ENCODE measurements at regions not wholly inside any gene's neighbourhood (a gene's known extent, or its start where the extent isn't known, plus 50 kb on each side); places are given as distances from the start of the nearest gene placed in this dataset.

DNA sequence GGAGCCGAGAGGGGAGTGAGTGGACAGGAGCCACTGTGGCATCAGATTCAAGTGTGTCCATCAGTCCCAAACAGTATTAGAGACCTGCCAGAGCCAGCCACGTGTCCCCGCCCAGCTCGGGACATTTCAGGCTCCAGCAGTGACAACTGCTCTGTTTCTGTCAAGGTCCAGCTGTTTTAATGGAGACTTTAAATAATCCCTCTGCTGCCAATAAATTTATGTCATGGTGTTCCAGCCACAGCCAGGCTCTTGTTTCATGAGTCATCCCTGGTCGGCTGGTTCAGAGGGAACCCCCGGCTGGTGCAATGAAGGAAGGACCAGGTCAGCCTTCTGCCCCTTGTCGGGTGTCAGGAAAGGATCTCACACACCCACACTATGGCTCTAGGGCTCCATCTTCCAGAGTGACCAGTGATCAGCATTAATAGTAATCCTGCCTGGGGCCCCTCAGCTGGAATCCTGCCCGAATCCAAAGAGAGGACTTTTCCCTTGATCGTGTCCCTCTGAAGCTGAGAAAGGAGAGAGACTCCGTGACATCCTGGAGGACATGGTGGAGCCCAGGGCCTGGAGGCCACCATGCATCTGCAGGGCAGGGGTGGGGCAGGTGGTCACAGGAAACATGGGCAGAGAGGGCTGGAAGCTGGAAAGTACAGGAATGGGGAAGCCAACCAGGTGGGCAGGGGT lies 197.3 kb downstream of the MATN1 start:
- TF ChIP-seq GATA2 (IDR thresholded peaks at IDR 0.05; ENCODE audit: low read depth, low read length) (no peak), GATA3 (IDR thresholded peaks at IDR 0.05; ENCODE audit: low read depth, low read length) (no peak)

DNA sequence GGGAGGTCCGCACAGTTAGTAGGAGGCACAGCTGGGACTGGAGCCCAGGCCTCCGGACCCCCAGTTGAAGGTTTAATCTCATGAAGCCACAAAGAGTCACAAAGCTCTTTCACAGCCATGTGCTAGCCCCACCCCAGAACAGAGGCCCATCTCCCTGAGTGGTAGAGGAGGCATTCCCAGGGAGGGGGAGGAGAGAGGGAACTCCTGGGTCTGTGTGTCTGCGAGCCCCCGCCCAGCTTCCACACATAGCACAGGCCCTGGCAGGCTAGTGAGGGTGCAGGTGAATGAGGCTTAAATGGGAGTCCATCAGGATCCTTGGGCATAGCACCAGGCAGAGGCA lies 197.8 kb downstream of the MATN1 start:
- TF ChIP-seq GATA2 (IDR thresholded peaks at IDR 0.05; ENCODE audit: low read depth, low read length) (no peak), GATA3 (IDR thresholded peaks at IDR 0.05; ENCODE audit: low read depth, low read length) (no peak)

DNA sequence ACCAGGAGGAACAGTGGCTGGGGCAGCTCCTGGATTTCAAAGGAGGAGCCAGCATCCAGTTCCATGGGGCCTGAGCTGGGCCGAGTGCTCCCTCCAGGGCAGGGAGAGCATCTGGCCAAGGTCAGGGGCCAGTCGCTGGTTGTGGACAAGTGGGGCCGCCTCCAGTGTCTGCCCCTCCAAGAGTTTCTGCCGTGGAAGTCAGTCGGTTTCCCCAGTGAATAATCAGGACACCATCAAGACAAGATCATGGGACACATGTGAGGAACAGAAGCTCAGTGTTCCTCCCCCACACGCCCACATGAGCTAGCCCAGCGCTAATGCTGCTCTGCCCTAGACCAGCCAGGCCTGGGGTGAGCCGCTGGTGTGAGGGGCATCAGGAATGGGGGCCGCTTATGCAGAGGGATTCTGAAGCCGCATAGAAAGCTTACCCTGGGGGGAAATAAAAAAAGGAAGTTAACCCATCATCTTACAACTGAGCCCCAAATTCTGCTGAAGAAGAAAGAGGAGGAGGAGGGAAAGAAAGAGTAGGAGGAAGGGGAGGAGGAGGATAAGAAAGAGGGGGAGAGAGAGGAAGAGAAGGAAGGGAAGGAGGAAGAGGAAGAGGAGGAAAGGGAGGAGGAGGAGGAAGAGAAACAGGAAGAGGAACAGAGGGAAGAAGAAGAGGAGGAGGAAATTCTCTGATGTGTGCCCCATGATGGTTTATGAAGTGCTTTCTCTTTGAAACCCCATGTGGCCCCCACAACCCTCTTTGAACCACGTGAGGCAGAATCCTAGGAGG lies 198.4 kb downstream of the MATN1 start:
- no peak for TF ChIP-seq GATA3 (IDR thresholded peaks at IDR 0.05; ENCODE audit: low read depth, low read length)
- TF ChIP-seq GATA2 (IDR thresholded peaks at IDR 0.05; ENCODE audit: low read depth, low read length) = no peak

DNA sequence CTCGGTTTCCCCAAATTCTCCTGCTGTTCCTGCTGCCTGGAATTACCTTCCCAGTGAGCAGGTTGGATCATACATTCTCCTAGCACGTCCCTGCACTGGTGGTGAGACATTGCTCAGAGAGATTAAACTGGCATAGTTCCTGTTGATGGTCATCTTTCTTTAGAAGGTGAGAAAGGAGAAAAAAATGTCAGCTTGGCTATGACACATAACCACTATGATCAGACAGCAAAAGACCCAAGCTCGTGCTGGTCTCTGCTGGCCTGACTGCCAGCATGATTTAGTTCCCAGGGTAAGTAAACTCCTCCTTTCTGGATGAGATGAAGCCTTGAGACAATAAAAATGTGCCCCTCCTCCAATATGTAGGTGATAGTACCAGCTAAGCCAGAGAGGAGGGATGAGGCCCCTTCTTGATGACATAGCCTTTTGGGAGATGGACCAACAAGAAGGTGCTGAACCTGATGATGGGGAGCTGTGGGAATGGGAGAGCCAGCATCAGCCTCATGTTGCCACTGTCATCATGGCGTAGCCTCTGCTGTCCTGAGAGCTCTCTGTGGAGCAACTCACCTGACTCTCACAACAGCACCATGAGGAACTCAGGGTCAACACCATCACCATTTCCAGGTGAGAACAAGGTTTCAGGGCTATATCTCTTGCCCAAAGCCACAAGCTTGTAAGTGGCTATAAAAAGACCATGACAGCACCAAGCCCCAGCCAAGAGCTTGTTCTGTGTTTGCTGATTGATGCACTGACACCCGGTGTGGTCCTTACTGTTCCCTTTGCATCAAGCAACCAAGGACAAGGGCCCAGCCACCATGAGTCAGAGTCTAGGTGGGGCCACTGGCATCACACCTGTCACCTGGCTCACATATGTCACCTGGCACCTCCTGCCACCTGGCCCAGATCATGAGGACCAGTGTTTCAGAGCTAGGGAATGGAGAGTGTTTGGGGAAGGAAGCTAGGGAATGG lies 200.0 kb downstream of the MATN1 start:
- no peak for TF ChIP-seq GATA3 (IDR thresholded peaks at IDR 0.05; ENCODE audit: low read depth, low read length)
- TF ChIP-seq GATA2 (IDR thresholded peaks at IDR 0.05; ENCODE audit: low read depth, low read length) = no peak

DNA sequence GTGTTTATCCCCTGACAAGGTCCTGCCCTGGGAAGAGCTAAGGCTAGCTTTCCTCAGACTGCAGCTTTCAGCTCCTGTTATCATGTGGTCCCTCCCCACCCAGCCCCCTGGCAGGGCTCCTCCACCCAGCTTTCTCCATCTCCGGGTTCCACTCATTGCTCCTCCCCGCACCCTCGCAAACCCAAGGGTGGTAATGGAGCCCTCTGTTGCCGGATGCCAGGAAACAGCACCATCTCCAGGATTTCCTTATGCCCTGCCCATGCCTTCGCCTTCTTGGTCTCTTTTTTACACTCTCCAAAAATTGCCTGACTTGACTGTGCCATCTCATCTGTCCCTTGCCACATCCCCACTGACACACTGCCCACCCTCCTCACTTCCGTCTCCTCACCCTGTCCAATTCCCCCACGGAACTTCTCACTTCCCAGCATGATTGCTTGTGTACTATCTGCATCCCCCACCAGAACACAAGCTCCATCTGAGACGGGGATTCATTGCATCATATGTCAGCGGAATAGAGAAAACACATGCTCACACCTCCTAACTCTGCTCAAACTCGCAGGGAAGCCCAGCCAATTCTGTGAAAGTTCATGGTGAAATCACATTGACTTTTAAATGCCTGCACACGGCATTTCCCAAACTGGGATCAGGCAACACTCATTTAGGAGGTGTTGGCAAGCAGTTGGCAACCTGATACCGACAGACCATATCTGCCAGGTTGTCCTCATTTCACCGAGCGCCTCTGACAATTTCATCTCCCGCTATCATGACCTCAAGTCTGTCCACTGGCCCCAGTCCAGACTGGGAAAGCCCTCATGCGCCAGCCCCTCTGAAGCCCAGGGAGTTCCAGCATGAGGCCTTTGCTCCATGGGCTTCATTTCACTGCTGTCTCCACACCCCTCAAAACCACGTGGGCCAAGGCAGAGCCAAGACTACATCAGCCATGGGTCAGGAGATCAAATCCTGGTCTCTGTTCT lies 201.1 kb downstream of the MATN1 start:
- TF ChIP-seq GATA2 (IDR thresholded peaks at IDR 0.05; ENCODE audit: low read depth, low read length) (no peak), GATA3 (IDR thresholded peaks at IDR 0.05; ENCODE audit: low read depth, low read length) (no peak)

DNA sequence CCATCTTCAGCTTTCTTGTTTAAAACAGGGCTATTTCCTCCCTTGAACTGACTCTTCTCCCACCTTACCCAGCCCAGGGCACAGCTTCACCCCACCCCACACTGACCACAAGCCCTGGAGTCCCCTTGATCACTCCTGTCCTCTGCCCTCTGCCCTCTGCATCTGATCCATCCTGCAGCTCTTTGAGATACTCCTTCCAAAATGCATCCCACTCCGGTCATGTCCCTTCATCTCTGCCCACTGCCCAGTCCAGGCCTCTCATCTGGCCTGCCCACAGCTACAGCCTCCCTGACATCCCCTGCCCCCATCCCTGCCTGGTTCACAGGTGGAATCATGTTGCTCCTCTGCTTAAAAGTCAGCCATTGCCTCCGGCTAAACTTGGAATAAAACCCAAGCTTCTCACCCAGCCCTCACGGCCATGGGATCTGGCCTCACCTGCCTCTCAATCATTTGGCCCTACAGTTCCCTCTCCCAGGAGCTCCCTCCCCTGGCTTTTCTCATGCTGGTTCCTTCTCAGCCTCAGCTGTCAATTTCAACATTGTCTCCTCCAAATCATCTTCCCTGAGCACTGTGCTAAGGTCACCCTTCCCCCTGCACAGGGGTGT lies 202.0 kb downstream of the MATN1 start:
- TF ChIP-seq GATA3 (IDR thresholded peaks at IDR 0.05; ENCODE audit: low read depth, low read length) (no peak), GATA2 (IDR thresholded peaks at IDR 0.05; ENCODE audit: low read depth, low read length) (no peak)

DNA sequence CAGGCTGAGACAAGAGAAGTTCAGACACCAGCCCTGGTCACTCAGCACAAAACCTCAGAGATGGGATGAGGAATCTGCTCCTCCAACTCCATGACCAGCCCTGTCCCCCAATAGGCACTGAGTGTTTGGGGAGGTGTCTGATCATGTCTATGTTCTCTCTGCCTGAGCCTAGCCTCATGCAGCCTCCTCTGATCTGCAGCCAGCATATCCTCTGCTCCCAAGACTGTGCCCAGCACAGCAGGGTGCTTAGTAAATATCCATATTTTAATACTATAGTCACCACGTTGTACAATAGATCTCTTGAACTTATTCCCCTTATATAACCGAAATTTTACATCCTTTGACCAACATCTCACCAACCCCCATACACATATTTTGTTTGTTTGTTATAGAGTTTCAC lies 202.9 kb downstream of the MATN1 start:
- TF ChIP-seq GATA3 (IDR thresholded peaks at IDR 0.05; ENCODE audit: low read depth, low read length) (no peak), GATA2 (IDR thresholded peaks at IDR 0.05; ENCODE audit: low read depth, low read length) (no peak)

DNA sequence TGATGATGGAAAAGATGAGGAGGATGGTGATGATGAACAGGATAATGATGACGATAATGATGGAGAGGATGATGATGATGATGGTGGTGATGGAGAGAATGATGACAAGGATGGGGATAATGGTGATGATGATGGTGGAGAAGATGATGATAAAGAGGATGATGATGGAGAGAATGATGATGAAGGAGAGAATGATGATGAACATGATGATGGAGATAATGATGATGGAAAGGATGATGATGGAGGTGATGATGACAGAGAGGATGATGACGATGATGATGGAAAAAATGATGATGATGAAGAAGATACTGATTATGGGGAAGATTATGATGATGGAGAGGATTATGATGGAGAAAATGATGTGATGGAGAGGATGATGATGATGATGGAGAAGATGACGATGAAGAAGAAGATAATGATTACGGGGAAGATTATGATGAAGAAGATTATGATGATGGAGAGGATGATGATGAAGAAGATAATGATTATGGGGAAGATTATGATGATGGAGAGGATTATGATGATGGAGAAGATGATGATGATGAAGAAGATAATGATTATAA lies 204.1 kb downstream of the MATN1 start:
- no peak for TF ChIP-seq GATA2 (IDR thresholded peaks at IDR 0.05; ENCODE audit: low read depth, low read length)
- TF ChIP-seq GATA3 (IDR thresholded peaks at IDR 0.05; ENCODE audit: low read depth, low read length) = no peak

DNA sequence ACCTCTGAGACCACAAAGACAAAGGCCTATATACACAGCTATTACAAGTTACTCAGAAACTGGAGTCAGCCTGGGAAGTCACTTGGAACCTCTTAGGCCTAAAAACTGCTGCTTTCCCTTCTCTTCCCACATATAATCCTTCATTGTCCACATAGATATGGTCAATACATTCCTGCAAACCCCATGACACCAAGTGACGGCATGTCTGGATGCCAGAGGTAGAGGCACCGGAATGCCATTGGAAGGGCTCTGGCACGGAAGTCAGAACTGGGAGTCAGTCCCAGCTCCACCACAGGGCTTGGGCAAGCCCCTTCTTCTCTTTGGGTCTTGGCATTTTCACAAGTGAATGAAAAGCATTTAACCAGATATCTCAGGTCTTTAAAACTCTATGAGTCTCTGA lies 204.7 kb downstream of the MATN1 start:
- TF ChIP-seq GATA3 (IDR thresholded peaks at IDR 0.05; ENCODE audit: low read depth, low read length) = no peak
- no peak for TF ChIP-seq GATA2 (IDR thresholded peaks at IDR 0.05; ENCODE audit: low read depth, low read length)

DNA sequence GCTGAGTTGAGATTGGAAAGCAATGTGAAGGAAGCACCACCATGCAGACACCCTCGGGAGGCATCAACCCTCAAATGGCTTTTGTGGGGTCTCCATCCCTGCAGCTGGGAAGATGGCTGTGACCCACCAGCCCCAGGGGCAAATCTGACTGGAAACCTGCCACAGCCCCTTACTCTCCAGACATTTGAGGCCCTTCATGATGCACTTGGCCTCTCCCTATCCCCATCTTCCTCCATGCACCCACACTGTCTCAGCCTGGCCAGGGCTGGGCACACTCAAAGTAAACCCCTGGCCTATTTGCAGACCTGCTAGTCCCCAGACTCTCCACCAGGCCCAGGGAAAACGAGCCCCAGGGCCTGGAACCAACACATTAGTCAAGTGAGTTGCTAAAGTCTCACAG lies 205.2 kb downstream of the MATN1 start:
- TF ChIP-seq GATA3 (IDR thresholded peaks at IDR 0.05; ENCODE audit: low read depth, low read length) = no peak
- no peak for TF ChIP-seq GATA2 (IDR thresholded peaks at IDR 0.05; ENCODE audit: low read depth, low read length)

DNA sequence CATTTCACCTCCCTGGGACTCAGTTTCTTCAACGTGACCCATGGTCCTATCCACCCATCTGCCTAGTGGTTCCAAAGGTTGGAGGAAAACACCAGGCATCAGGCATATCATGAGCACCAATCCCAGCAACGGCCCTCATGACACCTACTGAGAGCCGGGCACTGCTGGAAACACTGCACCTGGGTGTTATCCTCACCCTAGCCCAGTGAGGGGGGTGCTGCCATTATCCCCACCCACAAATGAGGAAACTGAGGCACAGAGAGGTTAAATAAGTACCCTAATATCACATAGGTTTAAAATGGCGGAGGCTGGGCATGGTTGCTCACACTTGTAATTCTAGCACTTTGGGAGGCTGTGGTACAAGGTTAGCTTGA lies 206.9 kb downstream of the MATN1 start:
- no peak for TF ChIP-seq GATA2 (IDR thresholded peaks at IDR 0.05; ENCODE audit: low read depth, low read length)
- TF ChIP-seq GATA3 (IDR thresholded peaks at IDR 0.05; ENCODE audit: low read depth, low read length) = no peak

DNA sequence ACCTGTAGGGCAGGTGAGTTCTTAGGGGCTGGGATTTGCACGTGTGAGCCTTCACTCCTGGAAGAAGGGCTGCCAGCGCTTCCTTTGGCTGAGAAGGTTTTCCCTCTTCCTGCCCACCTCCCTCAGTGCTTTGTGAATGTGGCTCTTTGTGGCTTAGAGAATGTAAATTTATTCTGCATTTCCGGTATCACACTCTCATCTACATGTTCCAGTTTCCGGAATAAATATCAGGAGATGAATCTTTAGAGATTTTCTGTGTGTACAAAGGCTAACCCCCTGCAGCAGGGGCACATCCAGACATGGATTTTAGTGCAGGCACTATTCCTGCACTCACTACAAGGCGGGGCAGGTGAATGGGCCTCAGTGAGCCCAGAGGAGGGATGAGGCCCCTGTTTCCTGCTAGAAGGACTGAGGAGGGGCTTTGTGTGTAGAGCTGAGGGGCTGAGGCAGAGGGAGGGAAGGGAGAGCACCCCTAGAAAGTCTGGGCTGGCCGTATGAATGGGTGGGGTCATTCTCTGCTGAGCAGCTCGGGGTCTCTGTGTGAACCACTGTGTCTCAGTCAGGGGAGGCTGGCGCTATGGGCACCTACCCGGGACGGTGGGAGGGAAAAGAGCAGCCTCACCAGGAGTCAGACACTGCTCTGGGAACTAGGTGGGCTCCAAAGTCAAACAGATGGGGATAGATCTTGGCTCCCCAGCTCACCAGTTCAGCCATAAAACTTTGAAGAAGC lies 207.5 kb downstream of the MATN1 start:
- no peak for TF ChIP-seq GATA2 (IDR thresholded peaks at IDR 0.05; ENCODE audit: low read depth, low read length)
- no peak for TF ChIP-seq GATA3 (IDR thresholded peaks at IDR 0.05; ENCODE audit: low read depth, low read length)

All from SH-SY5Y (cell line).